ENCODE measurements at regions not wholly inside any gene's neighbourhood (a gene's known extent, or its start where the extent isn't known, plus 50 kb on each side); places are given as distances from the start of the nearest gene placed in this dataset.

DNA sequence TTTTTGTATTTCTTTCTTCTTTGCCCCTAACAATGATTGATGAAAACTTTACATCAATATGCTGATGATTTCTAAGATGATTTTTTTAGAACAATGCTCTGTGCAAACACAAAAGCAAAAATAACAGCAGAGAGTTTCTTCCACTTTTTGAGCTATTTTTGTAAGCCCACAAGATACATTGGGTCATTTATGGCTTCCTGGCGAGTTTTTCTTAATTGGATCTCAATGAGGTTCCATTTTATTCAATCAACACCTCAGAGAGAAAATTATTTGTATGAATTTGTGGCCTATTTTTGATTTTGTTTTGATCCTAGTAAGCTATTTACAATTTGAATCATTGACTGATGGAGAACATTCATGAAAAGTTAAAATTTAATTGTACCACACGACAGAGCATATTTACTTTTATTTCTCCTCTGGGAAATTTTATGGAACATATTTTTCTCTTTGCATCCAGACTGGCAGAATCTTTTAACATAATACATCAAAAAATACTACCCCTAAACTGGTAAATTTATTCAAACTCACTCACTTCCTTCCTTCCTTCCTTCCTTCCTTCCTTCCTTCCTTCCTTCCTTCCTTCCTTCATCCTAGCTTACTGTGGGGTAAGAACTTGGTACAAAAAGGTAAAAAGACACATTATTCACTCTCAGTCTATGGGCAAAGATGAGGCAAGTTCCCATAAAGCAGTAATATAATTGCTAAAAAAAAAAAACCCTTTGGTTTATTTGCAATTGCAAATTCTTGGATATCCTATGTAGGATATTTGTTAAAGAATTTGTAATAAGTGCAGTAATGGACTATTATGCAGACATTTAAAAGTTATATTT, 710.4 kb downstream of the SLC4A3 start:
- TF ChIP-seq, protein P1, sequence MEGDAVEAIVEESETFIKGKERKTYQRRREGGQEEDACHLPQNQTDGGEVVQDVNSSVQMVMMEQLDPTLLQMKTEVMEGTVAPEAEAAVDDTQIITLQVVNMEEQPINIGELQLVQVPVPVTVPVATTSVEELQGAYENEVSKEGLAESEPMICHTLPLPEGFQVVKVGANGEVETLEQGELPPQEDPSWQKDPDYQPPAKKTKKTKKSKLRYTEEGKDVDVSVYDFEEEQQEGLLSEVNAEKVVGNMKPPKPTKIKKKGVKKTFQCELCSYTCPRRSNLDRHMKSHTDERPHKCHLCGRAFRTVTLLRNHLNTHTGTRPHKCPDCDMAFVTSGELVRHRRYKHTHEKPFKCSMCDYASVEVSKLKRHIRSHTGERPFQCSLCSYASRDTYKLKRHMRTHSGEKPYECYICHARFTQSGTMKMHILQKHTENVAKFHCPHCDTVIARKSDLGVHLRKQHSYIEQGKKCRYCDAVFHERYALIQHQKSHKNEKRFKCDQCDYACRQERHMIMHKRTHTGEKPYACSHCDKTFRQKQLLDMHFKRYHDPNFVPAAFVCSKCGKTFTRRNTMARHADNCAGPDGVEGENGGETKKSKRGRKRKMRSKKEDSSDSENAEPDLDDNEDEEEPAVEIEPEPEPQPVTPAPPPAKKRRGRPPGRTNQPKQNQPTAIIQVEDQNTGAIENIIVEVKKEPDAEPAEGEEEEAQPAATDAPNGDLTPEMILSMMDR (IDR thresholded peaks at IDR 0.05; ENCODE audit: low read depth, low read length, missing control alignments), result no peak
- in situ Hi-C loops (cut with HindIII; ENCODE audit: low sequenced_read_pairs), result no loop called here
- no peak overlapping the region for H3K4me3 ChIP-seq (ENCODE audit: low read depth, low read length)
- no peak for DNase-seq (ENCODE audit: low read depth)

- in situ Hi-C loops (cut with HindIII; ENCODE audit: low sequenced_read_pairs), result no loop called here
- no peak overlapping the region for H3K4me3 ChIP-seq (ENCODE audit: low read depth, low read length)
- DNase-seq (ENCODE audit: low read depth), result no peak
- TF ChIP-seq, protein P1 (IDR thresholded peaks at IDR 0.05; ENCODE audit: low read depth, low read length, missing control alignments), result no peak
These were observed 713.6 kb downstream of the SLC4A3 start for GRCh38 chr2:220341014-220341413.

DNA sequence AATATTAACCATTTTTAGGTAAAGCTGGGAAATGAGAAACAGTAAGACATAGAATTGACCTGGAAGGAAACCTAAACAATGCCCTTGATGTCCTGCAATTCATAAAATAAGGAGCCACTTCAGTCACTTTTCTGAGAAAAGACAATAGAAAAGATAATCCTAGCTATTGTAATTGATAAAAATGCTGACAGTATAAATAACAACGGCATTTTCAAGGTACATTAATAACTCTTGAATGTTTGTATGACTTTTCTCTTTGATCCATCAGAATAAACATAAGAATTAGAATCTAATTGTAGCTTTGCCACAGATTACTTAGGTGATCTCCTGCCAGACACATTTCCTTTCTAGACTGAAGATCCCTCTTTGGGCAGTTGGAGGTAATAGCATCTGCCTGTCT, 719.5 kb downstream of the SLC4A3 start:
- no peak overlapping the region for H3K4me3 ChIP-seq (ENCODE audit: low read depth, low read length)
- in situ Hi-C loops (cut with HindIII; ENCODE audit: low sequenced_read_pairs), result no loop called here
- no peak for DNase-seq (ENCODE audit: low read depth)
- TF ChIP-seq, protein P1 (IDR thresholded peaks at IDR 0.05; ENCODE audit: low read depth, low read length, missing control alignments), result no peak

- H3K4me3 ChIP-seq (ENCODE audit: low read depth, low read length), result no peak overlapping the region
- in situ Hi-C loops (cut with HindIII; ENCODE audit: low sequenced_read_pairs), result no loop called here
These were observed 720.2 kb downstream of the SLC4A3 start for GRCh38 chr2:220347626-220348025.

GRCh38 chr2:220348206-220348605, 720.8 kb downstream of the SLC4A3 start:
- TF ChIP-seq, protein P1 (IDR thresholded peaks at IDR 0.05; ENCODE audit: low read depth, low read length, missing control alignments), result no peak
- no peak overlapping the region for H3K4me3 ChIP-seq (ENCODE audit: low read depth, low read length)
- DNase-seq (ENCODE audit: low read depth), result no peak
- in situ Hi-C loops (cut with HindIII; ENCODE audit: low sequenced_read_pairs), result no loop called here

More at GRCh38 chr2:220347626-220348025, 720.2 kb downstream of the SLC4A3 start:
- no peak for DNase-seq (ENCODE audit: low read depth)
- TF ChIP-seq, protein P1 (IDR thresholded peaks at IDR 0.05; ENCODE audit: low read depth, low read length, missing control alignments), result no peak

- in situ Hi-C loops (cut with HindIII; ENCODE audit: low sequenced_read_pairs), result no loop called here
- H3K4me3 ChIP-seq (ENCODE audit: low read depth, low read length), result no peak overlapping the region
- no peak for DNase-seq (ENCODE audit: low read depth)
- TF ChIP-seq, protein P1 (IDR thresholded peaks at IDR 0.05; ENCODE audit: low read depth, low read length, missing control alignments), result no peak
These were observed 726.5 kb downstream of the SLC4A3 start for GRCh38 chr2:220353897-220354296.

All from astrocyte of the cerebellum (primary cell).